ENCODE measurements at regions not wholly inside any gene's neighbourhood (a gene's known extent, or its start where the extent isn't known, plus 50 kb on each side); places are given as distances from the start of the nearest gene placed in this dataset.

DNA sequence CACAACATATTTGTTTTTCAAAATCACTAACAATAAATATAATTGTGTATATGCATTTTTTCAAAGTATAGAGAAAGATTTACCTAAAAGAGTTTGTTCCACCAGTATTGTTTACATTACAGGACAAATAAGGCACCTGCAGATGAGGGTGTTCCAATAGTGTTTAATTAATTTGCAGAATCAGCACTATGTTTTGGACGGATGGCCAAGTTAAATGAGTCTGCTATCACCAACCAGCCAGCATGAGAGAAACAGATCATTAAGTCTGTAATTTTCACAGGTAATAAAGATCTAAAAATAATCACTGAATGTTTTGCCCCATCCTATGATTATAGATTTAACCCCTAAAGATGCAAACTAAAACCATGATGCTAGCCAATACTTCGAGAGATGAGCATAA, 2247.0 kb downstream of the NCAM2 start:
- TF ChIP-seq ZBTB33 (IDR thresholded peaks at IDR 0.05) (no peak), TAF1 (conservative IDR thresholded peaks at IDR 0.05) (no peak), SP1 (IDR thresholded peaks at IDR 0.05) (no peak), HNF4A (conservative IDR thresholded peaks at IDR 0.05) (no peak), YY1 (IDR thresholded peaks at IDR 0.05) (no peak), REST (IDR thresholded peaks at IDR 0.05) (no peak), RAD21 (IDR thresholded peaks at IDR 0.05) (no peak)
- TF ChIP-seq, protein P1, sequence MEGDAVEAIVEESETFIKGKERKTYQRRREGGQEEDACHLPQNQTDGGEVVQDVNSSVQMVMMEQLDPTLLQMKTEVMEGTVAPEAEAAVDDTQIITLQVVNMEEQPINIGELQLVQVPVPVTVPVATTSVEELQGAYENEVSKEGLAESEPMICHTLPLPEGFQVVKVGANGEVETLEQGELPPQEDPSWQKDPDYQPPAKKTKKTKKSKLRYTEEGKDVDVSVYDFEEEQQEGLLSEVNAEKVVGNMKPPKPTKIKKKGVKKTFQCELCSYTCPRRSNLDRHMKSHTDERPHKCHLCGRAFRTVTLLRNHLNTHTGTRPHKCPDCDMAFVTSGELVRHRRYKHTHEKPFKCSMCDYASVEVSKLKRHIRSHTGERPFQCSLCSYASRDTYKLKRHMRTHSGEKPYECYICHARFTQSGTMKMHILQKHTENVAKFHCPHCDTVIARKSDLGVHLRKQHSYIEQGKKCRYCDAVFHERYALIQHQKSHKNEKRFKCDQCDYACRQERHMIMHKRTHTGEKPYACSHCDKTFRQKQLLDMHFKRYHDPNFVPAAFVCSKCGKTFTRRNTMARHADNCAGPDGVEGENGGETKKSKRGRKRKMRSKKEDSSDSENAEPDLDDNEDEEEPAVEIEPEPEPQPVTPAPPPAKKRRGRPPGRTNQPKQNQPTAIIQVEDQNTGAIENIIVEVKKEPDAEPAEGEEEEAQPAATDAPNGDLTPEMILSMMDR (IDR thresholded peaks at IDR 0.05; ENCODE audit: low read depth, low read length, missing input control), result no peak
